ENCODE measurements at regions not wholly inside any gene's neighbourhood (a gene's known extent, or its start where the extent isn't known, plus 50 kb on each side); places are given as distances from the start of the nearest gene placed in this dataset.

- TF ChIP-seq, protein P1, sequence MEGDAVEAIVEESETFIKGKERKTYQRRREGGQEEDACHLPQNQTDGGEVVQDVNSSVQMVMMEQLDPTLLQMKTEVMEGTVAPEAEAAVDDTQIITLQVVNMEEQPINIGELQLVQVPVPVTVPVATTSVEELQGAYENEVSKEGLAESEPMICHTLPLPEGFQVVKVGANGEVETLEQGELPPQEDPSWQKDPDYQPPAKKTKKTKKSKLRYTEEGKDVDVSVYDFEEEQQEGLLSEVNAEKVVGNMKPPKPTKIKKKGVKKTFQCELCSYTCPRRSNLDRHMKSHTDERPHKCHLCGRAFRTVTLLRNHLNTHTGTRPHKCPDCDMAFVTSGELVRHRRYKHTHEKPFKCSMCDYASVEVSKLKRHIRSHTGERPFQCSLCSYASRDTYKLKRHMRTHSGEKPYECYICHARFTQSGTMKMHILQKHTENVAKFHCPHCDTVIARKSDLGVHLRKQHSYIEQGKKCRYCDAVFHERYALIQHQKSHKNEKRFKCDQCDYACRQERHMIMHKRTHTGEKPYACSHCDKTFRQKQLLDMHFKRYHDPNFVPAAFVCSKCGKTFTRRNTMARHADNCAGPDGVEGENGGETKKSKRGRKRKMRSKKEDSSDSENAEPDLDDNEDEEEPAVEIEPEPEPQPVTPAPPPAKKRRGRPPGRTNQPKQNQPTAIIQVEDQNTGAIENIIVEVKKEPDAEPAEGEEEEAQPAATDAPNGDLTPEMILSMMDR (IDR thresholded peaks at IDR 0.05) = no peak
- TF ChIP-seq POLR2AphosphoS5 (IDR thresholded peaks at IDR 0.05) (no peak), POLR2A (IDR thresholded peaks at IDR 0.05) (no peak)
These were observed 1432.0 kb upstream of the GOT2 start for GRCh38 chr16:60166111-60166510.

All from upper lobe of left lung (tissue), 4 donors.